GM23338 (cell line): ENCODE measurements at regions not wholly inside any gene's neighbourhood (a gene's known extent, or its start where the extent isn't known, plus 50 kb on each side); places are given as distances from the start of the nearest gene placed in this dataset.

Experiments
- ATAC-seq: fragments of 200-7000 bp; cut with Tn5 transposase; 3 replicates; pipeline ENCODE4 v1.9.1; 2020
- DNase-seq: peaks from one replicate; pipeline ENCODE4 v3.0.0-alpha.2; 2015; ENCODE audit warnings: low spot score
- H2AFZ ChIP-seq: fragments of 200-600 bp; sonication (generic); 2 replicates; pipeline ENCODE4 v1.8.0; 2016; ENCODE audit warnings: antibody characterized with exemption, mild to moderate bottlenecking, moderate library complexity
- H3F3A ChIP-seq: fragments of 200-600 bp; sonication (generic); replicated peaks from 2 replicates; pipeline ENCODE4 v1.8.0; 2017; ENCODE audit warnings: antibody characterized with exemption, mixed run types, low read depth
- H3K27ac ChIP-seq: fragments of 200-600 bp; sonication (generic); 2 replicates; pipeline ENCODE4 v1.6.1; 2016; ENCODE audit warnings: low read depth
- H3K27me3 ChIP-seq: fragments of 200-600 bp; sonication (generic); 2 replicates; pipeline ENCODE4 v1.8.0; 2016; ENCODE audit warnings: mild to moderate bottlenecking, mixed run types, moderate library complexity; ENCODE audit not compliant: insufficient read depth
- H3K36me3 ChIP-seq: fragments of 200-600 bp; sonication (generic); 2 replicates; pipeline ENCODE4 v1.8.0; 2016; ENCODE audit warnings: mild to moderate bottlenecking; ENCODE audit not compliant: insufficient read depth
- H3K4me1 ChIP-seq: fragments of 200-600 bp; sonication (generic); 2 replicates; pipeline ENCODE4 v1.8.0; 2016; ENCODE audit warnings: mild to moderate bottlenecking, moderate library complexity; ENCODE audit not compliant: insufficient read depth
- H3K4me2 ChIP-seq: fragments of 200-600 bp; sonication (generic); 2 replicates; pipeline ENCODE4 v1.7.1; 2017; ENCODE audit warnings: mixed run types
- H3K4me3 ChIP-seq: fragments of 200-600 bp; sonication (generic); 2 replicates; pipeline ENCODE4 v1.6.1; 2016; ENCODE audit warnings: mixed run types
- H3K79me2 ChIP-seq: fragments of 200-600 bp; sonication (generic); replicated peaks from 2 replicates; pipeline ENCODE4 v1.8.0; 2017; ENCODE audit warnings: mild to moderate bottlenecking; ENCODE audit not compliant: insufficient read depth
- H3K9me2 ChIP-seq: fragments of 200-600 bp; sonication (generic); 2 replicates; pipeline ENCODE4 v1.8.0; 2017; ENCODE audit not compliant: insufficient read depth
- H4K20me1 ChIP-seq: fragments of 200-600 bp; sonication (generic); replicated peaks from 2 replicates; pipeline ENCODE4 v1.8.0; 2017; ENCODE audit warnings: mild to moderate bottlenecking; ENCODE audit not compliant: insufficient read depth
- H3K27ac Mint-ChIP-seq: 2 replicates; pipeline ENCODE4 v1.8.0; 2020; ENCODE audit warnings: inconsistent platforms, mild to moderate bottlenecking, moderate library complexity, mixed read lengths
- H3K27me3 Mint-ChIP-seq: 3 replicates; pipeline ENCODE4 v1.8.0; 2022; ENCODE audit warnings: low read depth, mild to moderate bottlenecking, moderate library complexity, mixed read lengths, inconsistent platforms; ENCODE audit not compliant: insufficient read depth, poor library complexity
- H3K36me3 Mint-ChIP-seq: 3 replicates; pipeline ENCODE4 v1.8.0; 2021; ENCODE audit warnings: low read depth, mild to moderate bottlenecking, inconsistent platforms, moderate library complexity, mixed read lengths
- H3K4me1 Mint-ChIP-seq: 3 replicates; pipeline ENCODE4 v1.8.0; 2020; ENCODE audit warnings: mild to moderate bottlenecking, inconsistent platforms, mixed read lengths
- H3K4me3 Mint-ChIP-seq: 3 replicates; pipeline ENCODE4 v1.8.0; 2021; ENCODE audit warnings: moderate library complexity, mild to moderate bottlenecking, inconsistent platforms, mixed read lengths
- H3K9me3 Mint-ChIP-seq: 3 replicates; pipeline ENCODE4 v1.8.0; 2020; ENCODE audit warnings: moderate library complexity, mild to moderate bottlenecking, inconsistent platforms, mixed read lengths
- CREB1 ChIP-seq: fragments of 250-450 bp; sonication (Bioruptor Pico); IDR thresholded peaks from 2 replicates; pipeline ENCODE4 v1.5.0; 2020; ENCODE audit warnings: low read depth, mild to moderate bottlenecking, moderate library complexity
- CTCF ChIP-seq, 2 experiments: fragments of 200-600 bp in 1 of 2; sonication (generic) in 1 of 2; conservative IDR thresholded peaks; 2 replicates each; pipeline versions ENCODE4 v1.5.1 to v1.6.1; 2016 to 2017; ENCODE audit warnings: antibody characterized with exemption in 2 of 2, low read depth in 2 of 2, mild to moderate bottlenecking in 2 of 2, moderate library complexity in 1 of 2
- ETS1 ChIP-seq: IDR thresholded peaks from 2 replicates; pipeline ENCODE4 v1.6.1; 2016; ENCODE audit warnings: antibody characterized with exemption
- EZH2 ChIP-seq: fragments of 200-600 bp; sonication (generic); IDR thresholded peaks from one replicate; pipeline ENCODE4 v1.8.0; 2017; ENCODE audit warnings: antibody characterized with exemption, mild to moderate bottlenecking, low read depth; ENCODE audit not compliant: unreplicated experiment
- EZH2phosphoT487 ChIP-seq: fragments of 200-600 bp; sonication (generic); IDR thresholded peaks from one replicate; pipeline ENCODE4 v1.8.1; 2018; ENCODE audit warnings: antibody characterized with exemption; ENCODE audit not compliant: unreplicated experiment
- JUNB ChIP-seq: IDR thresholded peaks from one replicate; pipeline ENCODE4 v1.6.1; 2016; ENCODE audit warnings: antibody characterized with exemption; ENCODE audit not compliant: unreplicated experiment
- NANOG ChIP-seq: IDR thresholded peaks from 2 replicates; pipeline ENCODE4 v1.6.1; 2016; ENCODE audit warnings: antibody characterized with exemption, borderline replicate concordance
- POLR2AphosphoS5 ChIP-seq: IDR thresholded peaks from 2 replicates; pipeline ENCODE4 v1.6.1; 2016; ENCODE audit warnings: antibody characterized with exemption, low read depth
- STAT1 ChIP-seq: IDR thresholded peaks from one replicate; pipeline ENCODE4 v1.6.1; 2016; ENCODE audit warnings: antibody characterized with exemption; ENCODE audit not compliant: unreplicated experiment
- ZNF114 ChIP-seq: fragments of 250-450 bp; sonication (Bioruptor Pico); IDR thresholded peaks from 2 replicates; pipeline ENCODE4 v1.5.0; 2020; ENCODE audit warnings: mild to moderate bottlenecking, moderate library complexity
- ZNF331 ChIP-seq: fragments of 250-450 bp; sonication (Bioruptor Pico); IDR thresholded peaks from 2 replicates; pipeline ENCODE4 v1.5.0; 2020; ENCODE audit warnings: low read depth, mild to moderate bottlenecking, moderate library complexity
- ZNF462 ChIP-seq: fragments of 250-450 bp; sonication (Bioruptor Pico); IDR thresholded peaks from 2 replicates; pipeline ENCODE4 v1.5.0; 2020; ENCODE audit warnings: mild to moderate bottlenecking, moderate library complexity
- TF ChIP-seq, protein P1 (sequence below): IDR thresholded peaks from one replicate; pipeline ENCODE4 v1.6.1; 2018; ENCODE audit warnings: antibody characterized with exemption; ENCODE audit not compliant: unreplicated experiment

DNA sequence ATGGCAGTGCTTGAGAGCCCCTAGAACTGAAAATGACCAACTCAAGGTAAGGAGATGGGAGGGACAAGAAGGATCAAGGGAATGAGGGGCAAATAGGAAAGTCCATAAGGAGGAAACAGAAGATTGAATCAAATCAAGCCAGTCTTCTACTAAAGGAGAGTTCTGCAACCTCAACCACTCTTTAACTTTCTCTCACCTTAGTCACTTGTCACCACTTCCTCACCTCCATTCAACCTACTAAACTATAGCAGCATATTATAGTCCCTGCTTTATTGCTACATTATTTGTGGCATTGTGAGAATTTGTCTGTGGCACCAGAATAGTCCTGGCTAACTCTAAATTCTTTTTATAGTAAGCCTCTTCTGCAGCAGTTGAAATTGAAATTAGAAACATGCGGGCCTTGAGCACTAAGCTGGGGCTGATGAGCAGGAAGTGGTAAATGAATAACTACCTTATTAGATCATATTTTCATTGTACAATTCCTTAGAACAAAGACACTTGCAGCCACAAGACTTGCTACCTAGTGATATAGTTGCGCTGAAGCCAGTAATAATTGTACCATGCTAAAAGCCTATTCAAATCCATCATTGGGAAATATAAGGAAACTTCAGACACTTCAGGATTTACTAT, 336.9 kb downstream of the ZNF674 start:
- H3K27ac Mint-ChIP-seq, result no peak overlapping the region
- Histone ChIP-seq H3F3A (no peaks in the 10 kb centered on the region), H3K27ac (no peak overlapping the region), H3K27me3 (no peaks in the 10 kb centered on the region), H3K79me2 (no peaks in the 10 kb centered on the region), H4K20me1 (no peaks in the 10 kb centered on the region), H2AFZ (no peak overlapping the region), H3K4me3 (no peak overlapping the region), H3K36me3 (no peaks in the 10 kb centered on the region), H3K9me2 (no peaks in the 10 kb centered on the region), H3K4me2 (no peak overlapping the region), H3K4me1 (peaks cover 19% of the 10 kb centered on the region; the same call in 1 of the 2 replicates)
- no peaks in the 10 kb centered on the region for H3K9me3 Mint-ChIP-seq
- peaks cover 23% of the 10 kb centered on the region for H3K4me1 Mint-ChIP-seq
- ATAC-seq, result no peak
- H3K27me3 Mint-ChIP-seq, result no peaks in the 10 kb centered on the region
- H3K4me3 Mint-ChIP-seq, result no peak overlapping the region
- no peak for TF ChIP-seq CREB1
- no peak for TF ChIP-seq CTCF (conservative IDR thresholded peaks at IDR 0.05; ENCODE audit: low read depth in 2 of 2)
- TF ChIP-seq, protein P1, sequence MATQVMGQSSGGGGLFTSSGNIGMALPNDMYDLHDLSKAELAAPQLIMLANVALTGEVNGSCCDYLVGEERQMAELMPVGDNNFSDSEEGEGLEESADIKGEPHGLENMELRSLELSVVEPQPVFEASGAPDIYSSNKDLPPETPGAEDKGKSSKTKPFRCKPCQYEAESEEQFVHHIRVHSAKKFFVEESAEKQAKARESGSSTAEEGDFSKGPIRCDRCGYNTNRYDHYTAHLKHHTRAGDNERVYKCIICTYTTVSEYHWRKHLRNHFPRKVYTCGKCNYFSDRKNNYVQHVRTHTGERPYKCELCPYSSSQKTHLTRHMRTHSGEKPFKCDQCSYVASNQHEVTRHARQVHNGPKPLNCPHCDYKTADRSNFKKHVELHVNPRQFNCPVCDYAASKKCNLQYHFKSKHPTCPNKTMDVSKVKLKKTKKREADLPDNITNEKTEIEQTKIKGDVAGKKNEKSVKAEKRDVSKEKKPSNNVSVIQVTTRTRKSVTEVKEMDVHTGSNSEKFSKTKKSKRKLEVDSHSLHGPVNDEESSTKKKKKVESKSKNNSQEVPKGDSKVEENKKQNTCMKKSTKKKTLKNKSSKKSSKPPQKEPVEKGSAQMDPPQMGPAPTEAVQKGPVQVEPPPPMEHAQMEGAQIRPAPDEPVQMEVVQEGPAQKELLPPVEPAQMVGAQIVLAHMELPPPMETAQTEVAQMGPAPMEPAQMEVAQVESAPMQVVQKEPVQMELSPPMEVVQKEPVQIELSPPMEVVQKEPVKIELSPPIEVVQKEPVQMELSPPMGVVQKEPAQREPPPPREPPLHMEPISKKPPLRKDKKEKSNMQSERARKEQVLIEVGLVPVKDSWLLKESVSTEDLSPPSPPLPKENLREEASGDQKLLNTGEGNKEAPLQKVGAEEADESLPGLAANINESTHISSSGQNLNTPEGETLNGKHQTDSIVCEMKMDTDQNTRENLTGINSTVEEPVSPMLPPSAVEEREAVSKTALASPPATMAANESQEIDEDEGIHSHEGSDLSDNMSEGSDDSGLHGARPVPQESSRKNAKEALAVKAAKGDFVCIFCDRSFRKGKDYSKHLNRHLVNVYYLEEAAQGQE, result no peak
- TF ChIP-seq STAT1, result no peak
- TF ChIP-seq EZH2phosphoT487, result no peak
- TF ChIP-seq ETS1, result no peak
- TF ChIP-seq POLR2AphosphoS5, result no peak
- no peak for TF ChIP-seq NANOG
- TF ChIP-seq EZH2, result no peak
- TF ChIP-seq ZNF331 (CRISPR knock-in tag), result no peak
- no peak for TF ChIP-seq JUNB
- no peak for TF ChIP-seq ZNF114 (CRISPR knock-in tag)
- no peak for TF ChIP-seq ZNF462 (CRISPR knock-in tag)
- no peak for DNase-seq
- no peaks in the 10 kb centered on the region for H3K36me3 Mint-ChIP-seq
